ENCODE measurements at regions not wholly inside any gene's neighbourhood (a gene's known extent, or its start where the extent isn't known, plus 50 kb on each side); places are given as distances from the start of the nearest gene placed in this dataset.

DNA sequence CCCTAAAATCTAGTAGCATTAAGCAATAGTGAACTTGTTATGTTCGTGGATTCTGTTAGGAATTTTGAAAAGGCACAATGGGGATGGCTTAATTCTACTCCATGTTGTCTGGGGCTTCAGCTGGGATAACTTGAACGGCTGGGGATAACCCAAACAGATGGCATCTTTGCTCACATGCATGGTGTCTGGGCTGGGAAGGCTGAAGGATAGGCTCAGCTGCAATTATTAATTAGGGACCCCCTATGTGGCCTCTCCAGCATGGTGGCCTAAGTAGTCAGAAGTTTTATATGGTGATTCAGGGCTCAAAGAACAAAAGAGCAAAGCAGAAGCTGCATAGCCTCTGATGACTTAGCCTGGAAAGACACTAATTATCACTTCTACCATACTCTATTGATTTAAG lies 551.1 kb downstream of the PSAT1 start:
- no peak for DNase-seq (ENCODE audit: low spot score)
- ATAC-seq: no peak

DNA sequence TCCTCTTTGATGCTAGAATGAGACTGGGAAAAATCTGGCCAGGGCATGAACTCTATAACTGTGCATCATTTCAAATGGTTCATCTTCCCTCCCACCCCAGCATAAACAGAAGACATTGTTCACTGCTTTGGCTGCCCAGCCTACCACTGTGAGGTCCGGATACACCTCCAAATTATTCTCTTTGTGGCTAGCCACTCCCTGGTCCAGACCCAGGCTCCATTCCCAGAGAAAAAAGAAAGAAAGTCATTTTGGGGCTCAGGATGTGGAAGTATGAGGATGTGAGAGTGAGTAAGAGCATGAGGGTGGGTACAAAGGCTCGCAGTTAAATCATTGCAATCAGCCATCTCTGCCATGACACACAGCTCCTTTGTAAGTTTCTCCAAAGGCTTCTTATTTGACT lies 559.2 kb downstream of the PSAT1 start:
- DNase-seq (ENCODE audit: low spot score): no peak
- no peak for ATAC-seq

DNA sequence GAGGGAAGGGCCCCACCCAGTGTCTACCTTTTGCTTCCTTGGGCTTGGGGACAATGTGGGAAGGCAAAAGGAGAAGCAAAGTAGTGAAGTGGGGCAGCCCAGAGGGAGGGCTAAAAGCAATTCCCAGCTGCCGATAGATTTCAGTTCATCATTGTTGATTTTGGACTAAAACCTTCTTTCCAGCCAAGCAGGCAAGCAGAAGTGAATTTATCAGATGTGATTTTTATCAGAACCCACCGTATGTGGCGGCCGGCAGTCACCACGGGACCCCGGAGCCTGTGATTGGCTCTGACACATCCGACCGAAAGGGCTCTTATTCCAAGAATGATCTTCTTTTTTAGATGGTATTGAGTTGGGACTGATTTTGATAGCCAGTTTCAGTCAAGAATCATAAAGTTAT lies 559.9 kb downstream of the PSAT1 start:
- DNase-seq (ENCODE audit: low spot score): no peak

GRCh38 chr9:78857373-78858225 lies 560.7 kb downstream of the PSAT1 start:
- no peak for DNase-seq (ENCODE audit: low spot score)
- no peak for ATAC-seq

More for the DNA sequence above, 559.9 kb downstream of the PSAT1 start:
- ATAC-seq: no peak

DNA sequence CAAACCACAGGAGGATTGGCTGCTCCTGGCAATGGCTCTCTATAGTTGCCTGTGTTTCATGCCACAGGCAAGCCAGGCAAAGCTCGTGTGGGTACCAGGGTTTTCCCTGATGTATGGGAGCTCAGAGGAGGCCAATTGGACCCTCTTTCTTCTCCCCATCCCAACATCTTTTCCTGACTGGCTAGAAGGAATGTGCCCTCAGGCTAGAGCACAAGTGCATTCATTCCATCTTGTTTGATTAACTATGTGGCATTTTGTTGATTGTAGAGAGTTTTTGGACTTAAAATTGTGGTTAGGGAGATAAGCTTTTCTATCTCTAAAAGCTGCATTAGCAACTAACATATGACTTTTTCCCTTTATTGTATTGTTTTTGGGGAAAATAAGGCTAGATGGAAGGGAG lies 561.3 kb downstream of the PSAT1 start:
- ATAC-seq (no peak), DNase-seq (ENCODE audit: low spot score) (no peak)

- ATAC-seq (no peak), DNase-seq (ENCODE audit: low spot score) (no peak)
Observed at GRCh38 chr9:78860801-78861475, 564.0 kb downstream of the PSAT1 start.

DNA sequence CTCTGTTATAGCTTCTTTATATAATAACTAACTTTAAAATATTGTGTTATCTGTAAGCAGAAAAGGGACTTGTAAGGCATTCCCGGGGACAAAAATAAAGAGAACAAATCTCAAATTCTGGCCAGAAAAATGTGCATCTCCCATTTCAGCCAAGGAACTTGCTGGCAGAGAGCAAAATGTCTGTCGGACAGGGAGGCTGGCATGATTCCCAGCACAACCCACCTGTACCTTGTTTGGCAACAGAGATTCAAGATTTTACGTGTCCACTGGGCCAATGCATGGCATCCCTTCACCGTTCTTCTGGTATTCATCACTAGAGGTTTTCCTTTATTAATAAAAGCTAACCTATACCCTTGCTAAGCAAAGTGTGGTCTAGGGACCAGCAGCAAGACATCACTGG lies 566.6 kb downstream of the PSAT1 start:
- ATAC-seq (no peak), DNase-seq (ENCODE audit: low spot score) (no peak)

DNA sequence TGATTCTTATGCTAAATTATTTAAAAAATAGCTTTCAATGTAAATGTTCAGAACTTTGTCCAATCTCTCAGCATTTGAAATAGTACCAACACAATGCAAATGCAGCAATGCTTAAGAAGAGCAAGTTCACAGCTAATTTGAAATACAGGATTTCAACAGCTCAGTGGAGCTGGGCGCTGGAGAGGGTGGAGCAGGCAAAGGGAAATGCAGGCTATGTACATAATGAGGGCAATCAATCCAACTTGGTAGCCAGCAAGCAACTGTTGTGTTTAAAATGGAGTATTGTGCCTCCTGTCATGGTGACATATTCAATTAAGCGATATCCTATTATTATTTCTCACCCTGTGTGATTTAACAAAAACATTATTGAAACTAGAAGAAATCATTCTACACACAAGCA lies 568.8 kb downstream of the PSAT1 start:
- no peak for DNase-seq (ENCODE audit: low spot score)
- ATAC-seq: no peak

DNA sequence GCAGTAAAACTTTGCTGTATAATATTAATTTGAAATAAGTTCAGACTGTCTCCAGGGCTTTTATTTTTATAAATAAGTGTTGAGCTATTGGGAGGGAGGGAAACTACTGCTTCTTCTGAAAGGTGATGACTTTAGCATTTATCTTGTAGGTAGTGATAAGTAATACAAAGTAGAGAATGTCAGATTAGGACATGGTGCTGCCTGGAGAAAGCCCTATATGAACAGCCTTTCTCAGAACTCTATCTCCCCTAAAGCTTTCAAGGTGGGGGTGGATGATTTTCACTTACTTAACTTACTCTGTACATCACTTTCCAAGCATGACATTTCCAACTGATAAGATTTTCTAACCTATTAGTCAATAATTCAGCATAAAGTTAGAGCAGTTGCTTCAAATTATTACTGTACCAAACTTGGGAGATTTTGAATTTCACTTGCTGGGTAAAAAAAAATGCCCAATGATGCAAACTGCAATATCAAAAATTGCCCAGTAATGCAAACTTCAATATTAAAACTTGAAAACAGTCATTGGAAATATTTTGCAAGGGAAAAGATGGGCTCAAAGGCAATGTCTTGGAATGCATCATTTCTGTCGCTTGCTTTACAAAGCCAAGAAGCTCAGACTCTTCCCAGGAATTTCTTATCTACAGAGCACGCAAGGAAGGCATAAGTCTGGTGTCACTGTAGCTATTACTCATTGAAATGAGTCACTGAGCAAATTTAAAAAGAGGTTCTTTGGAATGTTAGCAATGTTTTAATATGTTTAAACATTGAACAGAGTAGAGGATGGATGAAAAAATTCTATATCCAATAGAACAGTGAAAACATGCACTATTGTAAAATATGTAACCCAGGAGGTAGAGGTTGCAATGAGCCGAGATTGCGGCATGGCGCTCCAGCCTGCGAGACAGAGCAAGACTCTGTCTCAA lies 569.5 kb downstream of the PSAT1 start:
- no peak for DNase-seq (ENCODE audit: low spot score)
- no peak for ATAC-seq

DNA sequence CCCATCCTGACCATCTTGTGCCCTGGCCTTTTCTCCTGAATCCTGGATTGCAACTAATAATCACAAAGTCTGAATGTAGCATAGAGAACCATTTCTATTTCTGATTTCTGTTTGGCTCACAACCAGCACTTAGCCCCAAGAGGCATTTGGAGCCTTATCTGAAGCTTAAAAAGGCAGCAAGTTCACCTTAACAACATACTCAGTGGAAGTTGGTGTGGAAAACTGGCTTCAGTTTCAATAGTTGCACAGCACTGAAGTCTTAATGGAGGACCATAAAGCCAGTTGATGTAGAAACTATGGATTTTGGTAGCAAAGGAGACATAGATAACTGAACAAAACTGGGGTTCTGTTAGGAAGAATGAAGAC lies 574.1 kb downstream of the PSAT1 start:
- DNase-seq (ENCODE audit: low spot score) (no peak), ATAC-seq (no peak)

DNA sequence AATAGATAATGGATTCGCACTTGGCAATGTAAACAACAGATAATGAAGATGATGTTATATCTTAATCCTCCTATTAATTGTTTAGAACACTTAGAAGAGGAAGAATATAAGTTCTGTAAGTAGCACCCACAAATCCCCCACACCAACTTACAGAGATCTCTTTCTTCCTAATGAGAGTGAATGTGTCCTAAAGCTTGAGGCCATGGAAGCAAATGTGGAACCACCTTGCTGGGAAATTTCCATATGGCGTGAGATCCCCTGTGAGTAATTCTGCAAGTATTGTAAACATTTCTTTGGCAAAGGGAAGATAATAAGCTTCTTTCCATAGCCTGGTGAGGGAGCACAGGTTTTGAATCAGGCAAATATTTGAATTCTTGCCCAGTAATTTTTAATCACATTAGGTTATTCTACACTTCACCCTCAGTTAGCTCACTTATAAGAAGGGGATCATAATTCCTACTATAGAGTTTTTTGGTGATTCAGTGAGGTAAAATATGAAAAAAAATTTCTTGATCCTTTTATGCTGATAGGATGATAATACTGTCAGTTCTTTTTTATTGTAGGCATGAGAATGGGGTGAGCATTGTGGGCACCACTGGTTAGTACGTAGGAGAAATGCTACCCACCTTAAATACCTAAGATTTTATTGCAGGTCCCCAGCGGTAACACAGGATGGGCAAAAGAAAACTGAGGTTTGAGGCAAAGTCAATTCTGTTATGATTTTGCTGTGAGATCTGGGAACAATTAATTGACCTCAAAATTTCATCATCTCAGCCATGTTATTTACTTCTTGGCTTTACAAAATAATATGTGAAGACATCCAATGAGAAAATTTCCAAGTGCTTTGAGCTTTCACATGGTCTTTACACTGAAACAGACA lies 574.8 kb downstream of the PSAT1 start:
- ATAC-seq (no peak), DNase-seq (ENCODE audit: low spot score) (no peak)

DNA sequence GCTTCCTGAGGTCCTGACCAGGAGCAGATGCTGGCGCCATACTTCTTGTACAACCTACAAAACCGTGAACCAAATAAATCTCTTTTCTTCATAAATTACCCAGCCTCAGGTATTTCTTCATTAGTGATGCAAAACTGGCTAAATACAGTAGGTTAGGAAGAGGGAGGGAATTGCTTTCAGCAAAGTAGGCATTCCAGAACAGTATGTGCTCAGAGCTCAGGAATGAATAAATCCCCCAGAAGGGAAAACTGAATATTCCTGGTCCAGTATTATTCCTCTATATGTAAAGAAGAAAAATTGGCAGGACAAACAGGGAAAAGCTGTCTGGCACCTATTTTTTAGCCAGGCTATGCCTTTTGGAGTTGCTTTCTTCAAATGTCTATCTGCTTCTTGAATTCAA lies 577.1 kb downstream of the PSAT1 start:
- no peak for DNase-seq (ENCODE audit: low spot score)
- ATAC-seq: no peak

DNA sequence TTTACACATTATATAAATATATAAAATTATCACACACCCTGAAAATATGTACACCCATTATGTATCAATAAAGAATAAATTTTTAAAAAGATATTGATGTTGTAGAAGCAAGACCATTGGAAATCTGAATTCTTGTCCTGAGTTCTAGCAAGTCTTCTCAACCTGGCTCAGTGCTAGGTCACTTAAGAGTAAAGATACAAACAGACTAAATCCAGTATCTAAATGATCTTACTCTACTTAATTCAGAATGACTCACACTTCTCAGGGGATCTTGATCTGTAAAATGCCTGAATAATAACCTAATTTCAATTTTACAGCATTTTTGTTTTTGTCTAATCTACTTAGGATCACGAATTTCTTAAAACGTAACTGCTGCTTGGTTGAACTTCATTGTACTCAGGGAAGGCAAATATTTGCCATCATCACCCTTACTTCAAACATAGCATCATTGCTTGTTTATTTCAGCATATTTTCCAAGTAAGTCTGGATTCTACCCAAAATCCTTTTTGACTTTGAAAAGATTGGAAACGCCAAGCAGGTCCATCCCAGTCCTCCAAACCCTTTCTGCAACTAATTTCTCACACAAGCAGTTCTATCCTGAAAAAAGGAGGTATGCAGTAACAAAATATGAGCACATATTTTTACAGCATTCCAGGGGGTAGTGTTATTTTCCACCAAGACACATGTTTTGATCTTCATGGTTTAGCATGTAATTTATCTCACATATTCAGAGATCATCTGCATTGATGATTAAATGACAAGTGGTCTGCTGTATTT lies 582.6 kb downstream of the PSAT1 start:
- ATAC-seq (no peak), DNase-seq (ENCODE audit: low spot score) (no peak)

- DNase-seq (ENCODE audit: low spot score): no peak
- no peak for ATAC-seq
Observed at GRCh38 chr9:78881295-78881694, 584.4 kb downstream of the PSAT1 start.

DNA sequence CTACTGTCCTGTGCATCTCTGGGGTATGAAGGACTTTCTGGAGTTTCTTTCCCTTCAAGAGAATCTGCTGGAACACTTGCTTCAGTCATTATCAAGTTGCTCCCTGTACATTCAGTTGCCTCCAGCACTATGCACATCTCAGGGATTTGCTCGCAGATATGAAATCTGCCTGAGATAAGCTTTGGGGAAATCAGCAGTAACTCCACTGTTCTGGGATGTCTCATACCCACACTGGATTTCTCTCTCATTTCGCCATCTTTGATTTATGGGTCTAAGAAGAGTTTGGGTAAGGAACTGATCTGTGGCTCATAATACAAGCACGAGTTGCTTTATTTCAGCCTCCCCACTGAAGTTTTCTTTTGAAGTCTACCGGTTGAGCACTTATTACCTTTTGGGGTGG lies 585.6 kb downstream of the PSAT1 start:
- DNase-seq (ENCODE audit: low spot score) (no peak), ATAC-seq (no peak)

DNA sequence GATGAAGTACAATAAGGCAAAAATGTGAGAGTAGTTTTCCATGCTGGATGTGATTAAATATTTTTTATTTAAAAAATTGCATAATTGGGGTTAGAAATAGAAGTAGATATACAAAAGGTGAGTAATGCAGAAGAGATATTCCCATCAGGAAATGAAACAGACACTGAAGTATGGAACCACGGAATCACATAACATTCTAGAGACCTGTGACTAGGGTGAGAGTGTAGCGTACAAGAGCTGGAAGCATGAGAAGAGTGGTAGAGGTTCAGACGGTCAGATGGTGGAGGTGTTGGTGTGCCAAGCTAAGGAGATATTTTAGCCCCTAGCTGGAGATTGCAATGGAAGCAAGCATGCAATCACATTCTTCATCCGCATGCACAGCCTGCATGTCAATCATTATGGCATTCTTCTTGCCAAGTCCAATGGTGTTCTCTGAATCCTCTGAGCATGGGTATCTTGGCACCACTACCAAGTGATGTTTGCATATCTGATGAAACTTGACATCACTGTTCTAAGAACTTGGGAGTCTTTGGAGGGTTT lies 587.8 kb downstream of the PSAT1 start:
- ATAC-seq (no peak), DNase-seq (ENCODE audit: low spot score) (no peak)

DNA sequence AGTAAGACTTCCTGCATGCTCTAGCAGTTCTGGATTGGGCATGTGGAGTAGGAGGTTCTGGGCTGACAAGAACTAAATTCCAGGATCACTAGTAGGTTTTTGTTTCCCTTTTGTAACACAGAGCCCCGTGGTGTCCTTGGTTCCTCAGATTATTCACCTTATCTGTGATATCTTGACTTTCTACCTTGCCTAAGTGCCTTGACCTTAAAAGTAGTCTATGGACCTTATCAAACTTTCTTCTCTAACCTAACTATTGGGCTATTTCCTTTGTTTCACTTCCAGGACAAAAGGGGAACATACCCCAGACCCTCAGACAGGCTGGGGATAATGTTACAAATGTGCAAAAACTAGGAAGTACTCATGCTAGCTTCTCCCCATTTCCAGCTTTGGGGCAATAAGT lies 595.3 kb downstream of the PSAT1 start:
- ATAC-seq: no peak
- no peak for DNase-seq (ENCODE audit: low spot score)

DNA sequence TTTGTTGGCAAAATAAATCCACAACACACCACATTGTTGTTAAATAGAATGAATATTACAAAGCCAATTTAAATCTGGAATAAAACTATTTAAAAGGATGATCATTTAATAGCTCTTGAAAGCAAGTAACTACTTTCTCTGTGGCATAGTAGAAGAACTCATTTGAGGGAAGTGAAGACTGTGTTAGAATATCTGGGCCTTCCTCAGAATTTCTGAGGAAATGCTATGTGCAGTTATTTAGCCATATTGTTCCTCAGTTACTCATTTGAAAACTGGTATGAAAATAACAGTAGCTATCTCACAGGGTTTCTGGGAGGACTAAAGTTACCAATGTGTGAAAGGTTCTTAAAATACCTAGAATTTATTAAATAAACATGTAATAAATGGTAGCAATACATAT lies 595.8 kb downstream of the PSAT1 start:
- ATAC-seq: no peak
- no peak for DNase-seq (ENCODE audit: low spot score)

- ATAC-seq: no peak
Observed at GRCh38 chr9:78893774-78894401, 597.0 kb downstream of the PSAT1 start.

More at GRCh38 chr9:78893774-78894401, 597.0 kb downstream of the PSAT1 start:
- DNase-seq (ENCODE audit: low spot score): no peak
